GM21515 (cell line): ENCODE measurements at regions not wholly inside any gene's neighbourhood (a gene's known extent, or its start where the extent isn't known, plus 50 kb on each side); places are given as distances from the start of the nearest gene placed in this dataset.

Experiments used
- ATAC-seq: cut with Tn5 transposase; IDR thresholded peaks from one replicate; pipeline ENCODE4 v1.9.1; 2021; ENCODE audit not compliant: unreplicated experiment

- ATAC-seq, result no peak
Measured at GRCh38 chr18:11279461-11279860, 130.1 kb upstream of the PIEZO2 start.

GRCh38 chr18:11276678-11277077 lies 127.3 kb upstream of the PIEZO2 start:
- ATAC-seq, result no peak

- no peak for ATAC-seq
Measured at GRCh38 chr18:11274144-11274794, 124.9 kb upstream of the PIEZO2 start.

GRCh38 chr18:11272516-11272915 lies 123.1 kb upstream of the PIEZO2 start:
- no peak for ATAC-seq

DNA sequence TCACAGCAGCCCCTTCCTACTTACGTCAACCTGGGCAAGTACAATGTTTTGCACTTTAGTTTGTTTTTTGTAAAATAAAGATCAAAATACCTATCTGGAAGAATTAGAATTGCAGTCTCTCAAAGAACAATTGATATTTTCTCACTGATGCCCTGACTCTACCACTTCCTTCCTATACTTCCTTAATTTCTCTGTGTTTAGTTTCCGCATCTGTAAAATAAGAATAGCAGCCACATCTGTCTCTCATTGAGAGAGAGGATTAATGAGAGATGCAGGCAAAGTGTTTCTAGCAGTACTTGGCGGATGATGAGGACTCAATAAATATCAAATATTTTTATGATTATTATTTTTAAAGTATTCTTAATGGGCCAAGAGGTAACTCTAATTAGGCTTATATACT lies 122.6 kb upstream of the PIEZO2 start:
- ATAC-seq, result no peak

- no peak for ATAC-seq
Measured at GRCh38 chr18:11269257-11269656, 119.9 kb upstream of the PIEZO2 start.

GRCh38 chr18:11268741-11269233 lies 119.4 kb upstream of the PIEZO2 start:
- ATAC-seq, result no peak

- no peak for ATAC-seq
Measured at GRCh38 chr18:11268153-11268552, 118.8 kb upstream of the PIEZO2 start.

DNA sequence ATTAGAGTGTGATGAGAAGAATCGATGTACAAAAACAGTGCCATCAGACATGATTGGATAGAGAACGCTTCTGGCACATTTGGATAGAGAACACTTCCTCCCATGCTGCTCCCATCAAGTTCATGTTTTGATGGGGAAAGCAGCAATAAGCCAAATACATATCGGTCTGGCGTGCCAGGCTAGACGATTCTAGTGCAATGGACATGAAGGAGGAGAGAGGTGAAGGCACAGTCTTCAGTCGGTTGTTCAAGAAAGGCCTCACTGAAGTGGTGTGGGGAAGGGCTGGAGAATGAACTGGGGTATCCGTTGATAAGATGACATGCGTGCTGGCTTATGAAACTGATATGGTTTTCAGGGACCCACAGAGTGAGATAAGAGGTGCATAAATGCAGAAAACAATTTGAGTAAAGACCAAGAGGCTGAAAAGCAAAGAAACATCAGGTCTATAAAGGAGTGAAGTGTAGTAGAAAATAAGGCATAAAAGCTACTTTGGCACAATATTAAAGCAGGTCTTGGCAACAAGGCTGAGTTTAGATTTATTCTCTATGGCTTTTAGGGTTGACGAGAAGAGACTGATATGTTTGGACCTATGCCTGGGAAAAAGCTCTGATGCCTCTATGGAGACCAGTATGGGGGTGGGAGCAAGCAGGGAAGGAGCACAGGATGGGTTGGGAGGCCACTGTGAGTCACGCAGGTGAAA lies 117.6 kb upstream of the PIEZO2 start:
- no peak for ATAC-seq

GRCh38 chr18:11261486-11261885 lies 112.1 kb upstream of the PIEZO2 start:
- no peak for ATAC-seq

GRCh38 chr18:11260961-11261461 lies 111.6 kb upstream of the PIEZO2 start:
- ATAC-seq, result no peak

- ATAC-seq, result no peak
Measured at GRCh38 chr18:11259469-11260150, 110.2 kb upstream of the PIEZO2 start.

DNA sequence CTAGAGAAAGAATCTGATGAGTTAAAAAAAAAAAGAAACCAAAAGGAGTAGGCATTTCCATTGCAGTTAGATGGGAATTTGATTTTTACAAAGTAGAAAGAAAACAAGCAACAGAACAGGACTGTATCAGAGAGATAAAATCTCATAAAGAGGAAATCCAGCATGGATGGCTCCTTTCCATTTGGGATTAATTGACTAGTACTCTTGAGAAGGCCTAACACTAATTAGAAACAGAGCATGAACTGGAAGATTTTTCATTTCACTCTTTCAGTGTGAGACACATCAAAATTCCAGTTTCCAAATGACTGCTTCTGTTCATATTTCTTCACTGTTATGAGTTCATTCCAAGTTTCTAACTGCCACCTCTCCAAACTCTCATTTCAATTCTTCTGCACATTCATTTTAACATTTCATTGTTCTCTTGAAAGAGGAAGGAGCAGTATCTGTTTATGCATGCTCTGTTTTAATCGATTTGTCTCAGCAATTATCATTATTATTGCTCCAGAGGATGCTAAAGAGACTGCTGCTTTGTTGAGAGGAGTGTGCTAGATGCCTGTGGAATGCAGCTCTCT lies 108.8 kb upstream of the PIEZO2 start:
- ATAC-seq, result no peak

DNA sequence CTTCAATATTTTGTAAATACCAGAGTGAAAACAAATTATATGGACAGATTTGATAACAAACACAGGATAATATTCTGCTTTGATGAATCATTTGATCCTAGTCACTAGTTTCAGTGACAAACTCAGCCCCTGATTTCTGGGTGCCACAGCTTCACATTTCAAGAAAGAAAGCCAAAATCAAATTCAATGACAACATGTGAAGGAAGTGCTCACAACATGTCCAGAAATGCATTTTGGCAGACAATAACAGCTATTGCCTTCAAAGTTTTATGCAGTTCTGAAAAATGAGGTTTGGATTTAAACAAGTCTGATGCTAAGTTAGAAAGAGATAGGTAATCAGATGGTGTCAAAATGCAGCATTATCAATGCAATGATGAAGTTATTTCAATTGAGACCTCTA lies 106.9 kb upstream of the PIEZO2 start:
- no peak for ATAC-seq

- no peak for ATAC-seq
Measured at GRCh38 chr18:11251891-11252270, 102.5 kb upstream of the PIEZO2 start.

- ATAC-seq, result no peak
Measured at GRCh38 chr18:11251229-11251890, 102.0 kb upstream of the PIEZO2 start.

DNA sequence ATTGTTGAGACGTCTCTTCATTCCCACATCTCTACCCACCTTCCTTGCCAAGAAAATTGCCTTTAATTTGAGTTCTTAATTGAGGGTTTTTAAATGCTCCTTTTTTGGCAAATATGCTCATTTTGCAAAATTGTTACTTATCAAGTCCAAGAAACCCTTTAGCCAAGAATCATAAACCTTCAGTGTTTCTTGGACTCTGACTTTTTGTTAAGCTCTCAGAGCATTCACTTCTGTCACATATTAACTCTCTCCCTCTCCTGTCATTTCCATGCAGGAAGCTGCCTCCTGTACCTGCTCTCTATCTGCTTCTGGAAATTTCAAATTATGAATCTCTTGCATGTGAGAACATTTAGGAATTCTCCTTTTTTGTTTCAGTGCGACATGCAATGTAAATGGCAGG lies 100.0 kb upstream of the PIEZO2 start:
- ATAC-seq, result no peak

DNA sequence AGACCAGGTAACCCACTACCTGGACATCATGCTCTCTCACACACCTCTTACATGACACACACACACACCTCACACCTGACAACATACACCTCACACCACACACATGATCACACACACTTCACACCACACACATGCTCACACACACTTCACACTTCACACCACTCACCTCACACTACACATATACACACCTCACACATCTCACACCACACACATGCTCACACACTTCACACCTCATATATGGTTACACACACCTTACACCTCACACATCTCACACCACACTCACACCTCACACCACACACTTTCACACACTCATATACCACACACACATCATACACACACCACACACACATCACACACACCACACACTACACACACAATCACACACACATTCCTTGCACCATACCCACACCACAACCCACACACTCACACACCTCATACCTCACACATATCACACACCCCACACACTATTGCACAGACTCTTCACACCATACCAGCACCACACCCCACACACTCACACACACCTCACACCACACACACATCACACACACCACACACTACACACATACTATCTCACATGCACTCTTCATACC lies 98.1 kb upstream of the PIEZO2 start:
- no peak for ATAC-seq

DNA sequence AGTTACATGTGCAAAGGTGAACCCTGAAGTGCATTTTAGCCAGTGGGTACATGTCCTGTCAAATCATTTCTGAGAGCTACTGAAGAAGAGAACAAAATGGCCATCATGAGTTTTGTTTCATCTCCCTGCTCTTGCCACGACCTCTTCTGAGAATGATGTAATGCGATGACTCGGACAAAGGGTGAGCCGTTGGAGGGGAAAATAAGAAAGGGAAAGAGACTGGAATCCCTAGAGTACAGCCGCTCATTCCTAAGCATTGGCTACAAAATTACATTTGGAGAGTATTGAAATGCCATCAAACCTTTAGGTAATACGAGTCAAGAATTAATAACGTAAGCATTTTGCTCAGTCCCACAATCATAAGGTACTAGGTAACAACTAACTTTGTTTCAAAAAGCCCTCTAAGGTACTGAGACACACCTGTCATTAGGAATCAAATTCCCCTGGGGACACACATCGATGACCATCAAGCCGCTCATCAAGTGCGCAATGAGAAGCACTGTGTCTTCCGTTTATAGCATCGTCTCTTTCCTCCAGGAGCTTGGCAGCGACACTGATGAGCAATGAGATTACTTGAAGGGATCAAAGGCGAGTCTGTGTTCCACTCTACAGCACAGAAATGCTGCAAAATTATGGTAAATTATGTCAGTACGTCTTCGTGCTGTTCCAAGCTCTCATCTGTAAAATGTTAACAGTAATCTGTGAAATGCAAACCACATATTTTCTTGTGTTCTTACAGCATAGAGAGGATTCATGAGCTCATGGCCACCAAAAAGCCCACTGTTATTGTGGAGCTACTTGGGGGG lies 97.3 kb upstream of the PIEZO2 start:
- no peak for ATAC-seq

- ATAC-seq, result no peak
Measured at GRCh38 chr18:11245879-11246278, 96.5 kb upstream of the PIEZO2 start.
